ENCODE measurements at regions not wholly inside any gene's neighbourhood (a gene's known extent, or its start where the extent isn't known, plus 50 kb on each side); places are given as distances from the start of the nearest gene placed in this dataset.

- no peak for DNase-seq
Measured at GRCh38 chr2:39538718-39539117, 101.6 kb upstream of the MAP4K3 start.

GRCh38 chr2:39540414-39540813 lies 103.3 kb upstream of the MAP4K3 start:
- no peak for DNase-seq

- no peak for DNase-seq
Measured at GRCh38 chr2:39541011-39541930, 104.2 kb upstream of the MAP4K3 start.

- no peak for DNase-seq
Measured at GRCh38 chr2:39542523-39542922, 105.4 kb upstream of the MAP4K3 start.

- no peak for DNase-seq
Measured at GRCh38 chr2:39545957-39546356, 108.9 kb upstream of the MAP4K3 start.

- no peak for DNase-seq
Measured at GRCh38 chr2:39546409-39546808, 109.3 kb upstream of the MAP4K3 start.

- no peak for DNase-seq
Measured at GRCh38 chr2:39546937-39547336, 109.9 kb upstream of the MAP4K3 start.

- no peak for DNase-seq
Measured at GRCh38 chr2:39547811-39548719, 111.0 kb upstream of the MAP4K3 start.

- no peak for DNase-seq
Measured at GRCh38 chr2:39549000-39549399, 111.9 kb upstream of the MAP4K3 start.

GRCh38 chr2:39549718-39550464 lies 112.8 kb upstream of the MAP4K3 start:
- no peak for DNase-seq

GRCh38 chr2:39550701-39551285 lies 113.7 kb upstream of the MAP4K3 start:
- DNase-seq, result no peak

- DNase-seq, result no peak
Measured at GRCh38 chr2:39558906-39559305, 106.8 kb upstream of the TMEM178A start.

- DNase-seq, result no peak
Measured at GRCh38 chr2:39563572-39563971, 102.1 kb upstream of the TMEM178A start.

- DNase-seq, result no peak
Measured at GRCh38 chr2:39567507-39567906, 98.2 kb upstream of the TMEM178A start.

- DNase-seq, result no peak
Measured at GRCh38 chr2:39568116-39568515, 97.6 kb upstream of the TMEM178A start.

GRCh38 chr2:39568561-39569006 lies 97.1 kb upstream of the TMEM178A start:
- no peak for DNase-seq

GRCh38 chr2:39570130-39570555 lies 95.6 kb upstream of the TMEM178A start:
- no peak for DNase-seq

GRCh38 chr2:39570614-39571013 lies 95.1 kb upstream of the TMEM178A start:
- no peak for DNase-seq

GRCh38 chr2:39571111-39571731 lies 94.5 kb upstream of the TMEM178A start:
- no peak for DNase-seq

- DNase-seq, result no peak
Measured at GRCh38 chr2:39573276-39573675, 92.4 kb upstream of the TMEM178A start.

- no peak for DNase-seq
Measured at GRCh38 chr2:39581866-39582265, 83.9 kb upstream of the TMEM178A start.

GRCh38 chr2:39583213-39583612 lies 82.5 kb upstream of the TMEM178A start:
- no peak for DNase-seq
